Posterior vena cava (tissue), 2 donors: ENCODE measurements at regions not wholly inside any gene's neighbourhood (a gene's known extent, or its start where the extent isn't known, plus 50 kb on each side); places are given as distances from the start of the nearest gene placed in this dataset.
"Not testable (repeated sequence)": the region's sequence is repeated elsewhere in the genome, so short reads cannot be mapped to it uniquely, and the experiment has no call there.

Experiments
- DNase-seq: peaks from one replicate; pipeline ENCODE4 v3.0.0-alpha.2; 2020; ENCODE audit warnings: low spot score
- intact Hi-C, 2 donors: fragments of 100-400 bp; cut with DNase I; formaldehyde crosslinking; loops; one replicate each; pipeline versions ENCODE4 v1.14.1 to v1.14.2; 2022 to 2023
- donor health status: DM: yes; HTN: yes; CAD: no.
- donor health status: DM: yes; HTN: yes; CAD: no.

DNA sequence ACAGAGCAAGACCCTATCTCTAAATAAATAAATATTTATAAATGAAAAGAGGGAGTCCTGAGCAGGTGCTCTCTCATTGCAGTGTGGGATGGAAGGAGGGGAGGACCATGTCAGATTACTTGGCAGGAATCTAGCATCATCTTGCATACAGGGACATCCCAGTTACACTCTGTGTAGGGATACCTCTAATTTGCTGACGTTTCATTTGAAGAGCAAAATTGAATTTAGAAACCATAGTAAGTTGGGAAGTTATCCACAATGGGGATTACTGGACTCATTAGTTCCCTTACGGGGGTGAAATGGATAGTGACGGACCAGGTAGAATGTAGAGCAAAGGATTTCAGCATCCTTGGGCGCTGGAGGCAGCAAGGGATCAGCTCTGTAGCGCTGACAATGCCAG lies 52.1 kb downstream of the ARHGEF18 start:
- intact Hi-C loops: no loop called here
- DNase-seq: no peak

DNA sequence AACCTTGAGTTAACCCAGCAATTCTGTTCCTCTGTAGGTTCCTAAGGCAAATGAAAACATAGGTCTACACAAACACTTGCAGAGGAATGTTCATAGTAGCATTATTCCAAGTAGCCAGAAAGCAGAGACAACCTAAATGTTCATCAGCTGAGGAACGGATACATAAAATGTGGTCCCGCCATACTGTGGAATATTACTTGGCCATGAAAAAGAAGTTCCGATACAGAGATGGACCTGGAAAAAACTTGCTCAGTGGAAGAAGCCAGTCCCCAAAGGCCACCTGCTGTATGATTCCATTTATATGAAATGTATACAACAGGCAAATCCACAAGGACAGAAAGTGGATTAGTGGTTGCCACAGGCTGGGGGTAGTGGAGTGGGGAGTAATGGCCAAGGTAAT lies 53.0 kb downstream of the ARHGEF18 start:
- no peak for DNase-seq
- intact Hi-C loops: no loop called here

DNA sequence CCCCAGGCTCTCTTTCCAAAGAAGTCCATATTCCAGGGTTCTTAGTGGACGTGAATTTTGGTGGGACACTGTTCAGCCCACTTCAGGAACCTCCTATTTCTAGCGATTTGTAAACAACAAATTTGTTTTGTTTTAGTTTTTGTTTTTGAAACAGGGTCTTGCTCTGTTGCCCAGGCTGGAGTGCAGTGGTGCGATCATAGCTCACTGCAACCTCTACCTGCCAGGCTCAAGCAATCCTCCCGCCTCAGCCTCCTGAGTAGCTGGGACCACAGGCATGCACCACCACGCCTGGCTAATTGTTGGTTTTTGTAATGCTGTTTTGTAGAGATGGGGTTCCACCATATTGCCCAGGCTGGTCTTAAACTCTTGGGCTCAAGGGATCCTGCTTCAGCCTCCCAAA lies 56.7 kb downstream of the ARHGEF18 start:
- DNase-seq, intact Hi-C loops: not testable (repeated sequence)

DNA sequence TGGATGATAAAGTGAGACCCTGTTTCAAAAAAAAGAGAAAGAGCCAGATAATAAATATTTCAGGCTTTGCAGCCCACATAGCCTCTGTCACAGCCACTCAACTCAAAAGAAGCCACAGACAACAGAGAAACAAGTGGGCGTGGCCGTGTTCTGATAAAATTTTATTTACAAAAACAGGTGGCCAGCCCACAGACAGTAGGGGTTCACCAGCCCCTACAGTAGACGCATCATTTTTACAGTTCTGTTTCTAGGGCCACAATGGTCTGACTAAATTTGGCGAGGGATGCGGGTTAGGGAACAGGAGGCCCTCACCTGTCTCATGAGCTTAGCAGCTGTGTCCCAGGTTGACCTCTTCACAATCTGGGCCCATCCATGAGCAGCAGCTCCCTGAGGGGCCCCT lies 59.5 kb downstream of the ARHGEF18 start:
- intact Hi-C loops: no loop called here
- no peak for DNase-seq

DNA sequence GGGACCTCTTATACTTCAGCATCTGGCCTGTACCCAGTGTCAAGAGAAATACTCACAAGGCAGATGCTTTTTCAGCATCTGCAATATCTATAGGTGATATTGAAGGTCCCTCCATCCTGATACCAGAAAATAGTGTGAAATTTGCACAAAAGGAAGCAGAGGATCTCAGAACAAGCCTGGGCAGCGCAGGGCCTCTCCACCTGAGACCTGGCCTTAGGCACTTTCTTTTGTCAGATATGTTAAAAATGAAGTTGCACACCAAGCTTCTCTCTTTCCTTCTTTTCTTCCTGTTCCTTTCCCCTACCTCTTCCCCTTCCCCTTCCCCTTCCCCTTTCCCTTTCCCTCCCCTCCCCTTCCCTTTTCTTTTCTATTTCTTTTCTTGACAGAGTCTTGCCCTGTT lies 62.2 kb downstream of the ARHGEF18 start:
- no peak for DNase-seq
- intact Hi-C loops: loop anchor here in 1 of 2 donors (5.0 kb wide), 1 partner anchor 1546 kb away; no protein-coding TSS in a partner anchor

DNA sequence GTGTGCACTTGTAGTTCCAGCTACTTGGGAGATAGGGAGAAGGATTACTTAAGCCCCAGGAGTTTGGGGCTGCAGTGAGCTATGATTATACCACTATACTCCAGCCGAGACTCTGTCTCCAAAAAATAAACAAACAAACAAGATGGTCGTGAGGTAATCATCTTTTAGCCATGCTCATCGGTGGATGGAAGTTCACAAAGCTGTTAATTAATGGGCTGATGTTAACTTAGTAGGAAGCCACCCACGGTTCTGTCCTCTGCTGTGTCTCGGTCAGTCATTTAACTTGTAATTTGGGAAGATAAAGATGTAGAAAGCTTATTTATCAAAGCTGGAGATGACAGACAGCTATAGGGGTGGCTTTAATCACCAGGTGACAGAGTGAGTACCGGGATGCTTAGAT lies 64.9 kb downstream of the ARHGEF18 start:
- no peak for DNase-seq
- intact Hi-C loops: loop anchor here in 1 of 2 donors (5.0 kb wide), 1 partner anchor 1544 kb away; no protein-coding TSS in a partner anchor

DNA sequence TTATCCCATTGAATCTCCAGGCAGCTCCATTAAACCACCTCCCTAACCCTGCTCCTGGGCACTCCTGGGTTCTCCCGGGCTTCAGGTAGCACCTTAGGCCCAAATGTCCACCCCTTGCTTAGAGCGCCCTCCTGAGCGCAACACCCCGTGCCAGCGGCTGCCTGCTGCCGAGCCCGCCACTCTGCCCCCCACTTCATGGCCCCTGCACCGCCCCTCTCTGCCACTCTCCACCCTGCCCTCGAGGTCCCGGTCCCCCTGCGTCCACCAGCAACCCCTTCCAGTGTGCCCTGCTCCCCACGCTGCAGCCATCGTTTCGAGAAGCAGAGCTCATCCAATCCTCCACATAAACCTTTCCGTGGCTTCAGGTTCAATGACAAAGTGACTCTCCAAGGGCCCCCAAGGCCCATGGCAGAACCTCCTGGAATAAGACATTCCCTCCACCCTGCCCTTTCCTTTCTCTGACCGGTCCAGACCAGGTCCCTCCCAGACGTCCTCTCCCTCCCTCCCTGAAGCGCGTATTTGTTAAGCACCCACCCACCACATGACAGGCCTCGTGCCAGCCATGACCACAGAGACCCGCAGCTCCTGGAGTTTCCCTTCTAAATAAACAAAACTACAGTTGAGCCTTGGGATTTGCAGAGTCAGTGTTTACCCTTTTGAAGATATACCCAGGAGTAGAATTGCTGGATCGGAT lies 66.6 kb downstream of the ARHGEF18 start:
- intact Hi-C loops: no loop called here
- DNase-seq: no peak

DNA sequence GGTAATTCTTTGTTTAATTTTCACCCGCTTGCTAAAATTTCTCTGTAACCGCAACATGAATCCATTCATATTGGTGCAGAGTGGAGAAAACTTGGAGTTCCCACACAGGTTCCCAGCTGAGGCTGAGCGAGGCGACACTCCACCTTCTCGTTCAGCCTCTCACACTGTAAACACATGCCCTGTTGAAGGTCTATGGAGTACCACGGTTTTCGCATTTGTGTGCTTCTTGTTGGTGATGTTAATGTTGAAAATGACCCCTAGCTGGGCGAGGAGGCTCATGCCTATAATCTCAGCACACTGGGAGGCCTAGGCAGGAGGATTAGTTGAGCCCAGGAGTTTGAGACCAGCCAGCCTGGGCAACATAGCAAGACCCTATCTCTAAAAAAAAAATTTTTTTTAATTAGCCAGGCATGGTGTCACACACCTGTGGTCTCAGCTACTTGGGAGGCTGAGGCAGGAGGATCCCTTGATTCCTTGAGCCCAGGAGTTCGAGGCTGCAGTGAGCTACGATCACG lies 67.2 kb downstream of the ARHGEF18 start:
- DNase-seq: no peak
- intact Hi-C loops: no loop called here

DNA sequence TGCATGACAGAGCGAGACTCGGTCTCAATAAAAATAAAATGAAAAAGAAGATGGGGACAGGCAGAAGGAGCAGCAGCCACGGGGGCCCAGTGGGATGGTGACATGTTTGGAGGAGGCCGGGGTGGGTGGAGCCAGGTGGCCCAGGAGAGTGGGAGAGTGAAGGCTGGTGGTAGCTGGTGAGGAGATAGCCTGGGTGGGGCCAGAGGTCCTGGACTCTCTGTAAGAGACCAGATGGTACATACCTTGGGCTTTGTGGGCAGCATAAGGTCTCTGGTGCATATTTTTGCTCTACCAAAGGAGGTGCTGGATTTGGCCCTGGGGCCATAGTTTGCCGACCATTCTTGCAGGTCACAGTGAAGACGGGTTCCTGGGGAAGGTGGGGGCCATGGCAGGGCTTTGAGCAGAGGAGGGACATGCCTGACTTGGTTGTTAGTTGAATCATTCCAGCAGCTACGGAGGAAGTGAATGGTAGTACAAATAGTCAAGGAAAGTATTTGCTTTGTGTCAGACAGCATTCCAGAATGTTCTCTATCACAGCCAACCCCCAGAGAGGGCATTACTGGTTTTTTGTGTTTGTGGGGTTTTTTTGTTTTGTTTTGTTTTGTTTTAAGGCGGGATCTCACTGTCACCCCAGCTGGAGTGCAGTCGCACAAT lies 69.1 kb downstream of the ARHGEF18 start:
- DNase-seq: no peak
- intact Hi-C loops: no loop called here

DNA sequence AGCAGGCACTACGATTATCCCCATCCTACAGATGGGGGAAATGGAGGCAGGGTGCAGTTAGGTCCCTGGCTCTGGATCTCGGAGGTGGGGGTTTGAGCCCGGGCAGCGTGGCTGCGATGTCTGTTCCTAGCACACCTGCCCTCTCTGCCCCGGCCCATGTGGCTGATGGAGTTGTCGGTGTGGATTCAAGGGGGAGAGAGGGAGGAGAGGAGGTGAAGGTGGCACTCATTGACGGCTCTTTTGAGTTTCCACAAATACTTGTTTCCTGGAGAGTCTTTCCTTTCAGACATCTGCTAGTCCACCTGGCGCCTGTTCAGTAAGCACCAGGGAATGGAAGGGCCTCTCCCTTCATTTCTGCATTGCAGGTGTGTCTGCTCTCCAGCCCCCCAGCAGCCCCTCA lies 69.9 kb downstream of the ARHGEF18 start:
- no peak for DNase-seq
- intact Hi-C loops: no loop called here

DNA sequence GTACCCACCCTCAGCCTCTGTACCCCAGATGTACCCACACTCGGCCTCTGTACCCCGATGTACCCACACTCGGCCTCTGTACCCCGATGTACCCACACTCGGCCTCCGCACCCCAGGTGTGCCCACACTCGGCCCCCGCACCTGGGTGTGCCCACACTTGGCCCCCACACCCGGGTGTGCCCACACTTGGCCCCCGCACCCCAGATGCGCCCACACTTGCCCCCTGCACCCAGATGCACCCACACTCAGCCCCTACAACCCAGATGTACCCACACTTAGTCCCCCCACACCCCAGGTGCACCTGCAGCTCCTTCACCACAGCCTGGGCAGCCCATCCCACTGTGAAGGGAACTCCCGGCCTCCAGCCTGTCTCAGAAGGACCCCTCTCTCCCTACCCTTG lies 69.7 kb downstream of the PEX11G start:
- DNase-seq: no peak
- intact Hi-C loops: no loop called here

DNA sequence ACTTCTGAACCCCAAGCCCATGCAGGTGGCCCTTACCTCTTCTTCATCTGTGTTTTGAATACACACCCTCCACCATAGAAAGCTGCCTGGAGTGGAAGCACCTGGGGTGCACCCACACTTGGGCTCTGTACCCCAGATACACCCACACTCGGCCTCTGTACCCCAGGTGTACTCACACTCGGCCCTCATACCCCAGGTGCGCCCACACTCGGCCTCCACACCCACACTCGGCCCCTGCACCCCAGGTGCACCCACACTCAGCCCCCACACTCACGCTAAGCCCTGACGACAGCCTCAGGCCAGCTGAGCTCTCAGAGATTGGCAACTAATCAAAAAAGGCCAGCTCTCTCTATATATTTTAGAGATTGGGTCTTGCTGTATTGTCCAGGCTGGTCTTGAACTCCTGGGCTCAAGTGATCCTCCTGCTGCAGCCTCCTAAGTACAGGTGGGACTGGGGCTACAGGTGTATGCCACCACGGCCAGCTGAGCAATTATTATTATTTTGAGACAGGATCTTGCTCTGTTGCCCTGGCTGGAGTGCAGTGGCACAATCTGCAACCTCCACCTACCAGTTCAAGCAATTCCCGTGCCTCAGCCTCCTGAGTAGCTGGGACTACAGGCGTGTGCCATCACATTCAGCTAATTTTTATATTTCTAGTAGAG lies 68.9 kb downstream of the PEX11G start:
- intact Hi-C loops: no loop called here

DNA sequence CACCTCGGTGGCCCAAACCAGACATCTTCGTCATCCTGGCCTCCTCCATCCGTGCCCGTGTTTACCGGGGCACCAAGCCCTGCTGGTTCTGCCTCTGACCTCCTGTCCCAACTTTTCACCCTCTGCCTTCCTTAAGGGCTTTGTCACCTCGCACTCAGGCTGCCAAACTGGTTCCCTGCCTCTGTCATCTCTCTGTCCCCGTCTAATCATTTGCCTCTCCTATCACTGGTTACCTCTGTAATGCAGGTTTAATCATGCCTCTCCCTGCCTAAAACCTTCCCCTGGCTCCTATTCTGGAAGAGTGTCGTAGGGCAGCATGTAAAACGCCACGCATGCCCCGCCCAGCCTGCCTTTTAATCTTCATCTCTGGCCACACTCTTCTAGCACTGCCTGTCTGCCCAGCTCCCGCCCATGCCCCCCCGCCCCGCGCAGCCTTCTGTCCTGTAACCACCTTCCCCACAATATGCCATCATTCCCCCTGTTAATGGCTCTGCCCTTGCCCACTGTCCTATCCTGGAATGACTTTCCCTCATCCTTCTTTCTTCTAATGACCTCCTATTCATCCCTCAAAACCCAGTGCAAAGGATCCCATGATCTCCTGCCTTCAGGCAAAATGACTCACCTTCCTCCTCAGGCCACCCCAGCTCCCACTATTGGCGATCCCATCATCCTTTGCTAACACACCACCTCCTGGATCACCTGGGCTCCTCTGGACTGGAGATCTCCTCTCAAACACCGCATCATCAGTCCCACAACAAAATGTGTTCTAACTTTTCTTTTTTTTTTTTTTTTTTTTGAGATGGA lies 66.7 kb downstream of the PEX11G start:
- intact Hi-C loops: no loop called here
- no peak for DNase-seq

More for the DNA sequence above, 68.9 kb downstream of the PEX11G start:
- no peak for DNase-seq
